Choroid plexus epithelial cell (primary cell): ENCODE measurements at regions not wholly inside any gene's neighbourhood (a gene's known extent, or its start where the extent isn't known, plus 50 kb on each side); places are given as distances from the start of the nearest gene placed in this dataset.
"Not testable (repeated sequence)": the region's sequence is repeated elsewhere in the genome, so short reads cannot be mapped to it uniquely, and the experiment has no call there.

ENCODE experiments used
- DNase-seq: peaks from one replicate; pipeline ENCODE4 v3.0.0-alpha.2; 2010; ENCODE audit warnings: low read depth
- H3K4me3 ChIP-seq: 2 replicates; pipeline ENCODE4 v1.5.1; 2011; ENCODE audit warnings: low read depth, mild to moderate bottlenecking, control low read depth, low read length, moderate library complexity
- TF ChIP-seq, protein P1 (sequence below): conservative IDR thresholded peaks from 2 replicates; pipeline ENCODE4 v1.5.1; 2011; ENCODE audit warnings: low read depth, mild to moderate bottlenecking, control low read depth, inconsistent platforms, low read length, moderate library complexity

DNA sequence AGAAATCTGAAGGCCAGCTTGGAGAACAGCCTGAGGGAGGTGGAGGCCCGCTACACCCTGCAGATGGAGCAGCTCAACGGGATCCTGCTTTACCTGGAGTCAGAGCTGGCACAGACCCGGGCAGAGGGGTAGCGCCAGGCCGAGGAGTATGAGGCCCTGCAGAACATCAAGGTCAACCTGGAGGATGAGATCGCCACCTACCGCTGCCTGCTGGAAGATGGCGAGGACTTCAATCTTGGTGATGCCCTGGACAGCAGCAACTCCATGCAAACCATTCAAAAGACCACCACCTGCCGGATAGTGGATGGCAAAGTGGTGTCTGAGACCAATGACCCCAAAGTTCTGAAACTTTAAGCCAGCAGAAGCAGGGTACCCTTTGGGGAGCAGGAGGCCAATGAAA is 318.4 kb downstream of the ZFHX3 start:
- H3K4me3 ChIP-seq, DNase-seq: not testable (repeated sequence)

DNA sequence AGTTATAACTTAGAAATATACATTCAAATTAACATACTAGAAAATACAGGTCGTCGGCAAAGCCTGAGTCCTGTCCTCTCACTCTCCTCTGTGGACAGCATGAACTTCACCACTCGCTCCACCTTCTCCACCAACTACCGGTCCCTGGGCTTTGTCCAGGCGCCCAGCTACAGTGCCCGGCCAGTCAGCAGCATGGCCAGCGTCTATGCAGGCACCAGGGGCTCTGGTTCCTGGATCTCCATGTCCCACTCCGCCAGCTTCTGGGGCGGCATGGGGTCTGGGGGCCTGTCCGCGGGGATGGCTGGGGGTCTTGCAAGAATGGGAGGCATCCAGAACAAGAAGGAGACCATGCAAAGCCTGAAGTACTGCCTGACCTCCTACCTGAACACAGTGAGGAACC is 319.4 kb downstream of the ZFHX3 start:
- DNase-seq = no peak
- TF ChIP-seq, protein P1, sequence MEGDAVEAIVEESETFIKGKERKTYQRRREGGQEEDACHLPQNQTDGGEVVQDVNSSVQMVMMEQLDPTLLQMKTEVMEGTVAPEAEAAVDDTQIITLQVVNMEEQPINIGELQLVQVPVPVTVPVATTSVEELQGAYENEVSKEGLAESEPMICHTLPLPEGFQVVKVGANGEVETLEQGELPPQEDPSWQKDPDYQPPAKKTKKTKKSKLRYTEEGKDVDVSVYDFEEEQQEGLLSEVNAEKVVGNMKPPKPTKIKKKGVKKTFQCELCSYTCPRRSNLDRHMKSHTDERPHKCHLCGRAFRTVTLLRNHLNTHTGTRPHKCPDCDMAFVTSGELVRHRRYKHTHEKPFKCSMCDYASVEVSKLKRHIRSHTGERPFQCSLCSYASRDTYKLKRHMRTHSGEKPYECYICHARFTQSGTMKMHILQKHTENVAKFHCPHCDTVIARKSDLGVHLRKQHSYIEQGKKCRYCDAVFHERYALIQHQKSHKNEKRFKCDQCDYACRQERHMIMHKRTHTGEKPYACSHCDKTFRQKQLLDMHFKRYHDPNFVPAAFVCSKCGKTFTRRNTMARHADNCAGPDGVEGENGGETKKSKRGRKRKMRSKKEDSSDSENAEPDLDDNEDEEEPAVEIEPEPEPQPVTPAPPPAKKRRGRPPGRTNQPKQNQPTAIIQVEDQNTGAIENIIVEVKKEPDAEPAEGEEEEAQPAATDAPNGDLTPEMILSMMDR = no peak
- H3K4me3 ChIP-seq = no peak overlapping the region

DNA sequence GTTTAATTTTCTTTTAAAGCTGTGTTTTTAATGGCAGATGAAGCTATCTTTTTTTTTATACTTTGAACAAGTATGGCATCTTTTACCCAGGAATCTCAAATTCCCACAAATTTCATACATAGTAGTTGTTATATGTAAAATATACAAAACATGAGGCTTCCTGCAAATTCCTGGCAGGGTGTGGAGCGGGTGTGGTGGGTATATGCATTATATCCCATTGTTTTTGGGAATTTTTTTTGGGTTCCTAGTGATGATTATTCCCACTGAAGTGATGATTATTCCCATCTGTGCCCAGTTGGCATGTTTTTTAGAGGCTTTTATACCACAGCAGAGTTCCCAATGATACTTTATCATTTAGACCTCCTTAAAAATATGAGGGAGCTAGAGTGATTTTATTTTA is 320.4 kb downstream of the ZFHX3 start:
- DNase-seq = no peak
- H3K4me3 ChIP-seq = no peak overlapping the region
- TF ChIP-seq, protein P1 = no peak

DNA sequence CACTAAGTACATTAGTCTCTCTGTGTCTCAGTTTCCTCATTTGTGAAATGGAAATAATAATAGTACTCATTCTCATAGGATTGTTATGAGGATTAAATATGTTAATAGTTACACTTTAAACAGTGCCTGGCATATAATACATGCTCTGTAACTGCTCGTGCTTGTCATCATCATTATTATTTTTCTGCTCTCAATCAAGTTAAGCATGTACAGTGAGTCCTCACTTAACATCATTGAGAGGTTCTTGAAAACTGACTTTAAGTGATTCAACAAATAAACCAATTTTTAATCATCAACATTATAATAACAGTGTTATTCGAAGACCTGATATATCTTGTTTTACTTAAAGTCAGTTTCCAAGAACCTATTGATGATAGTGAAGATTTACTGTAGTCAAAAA is 322.3 kb downstream of the ZFHX3 start:
- DNase-seq = no peak
- TF ChIP-seq, protein P1 = no peak
- H3K4me3 ChIP-seq = no peak overlapping the region

DNA sequence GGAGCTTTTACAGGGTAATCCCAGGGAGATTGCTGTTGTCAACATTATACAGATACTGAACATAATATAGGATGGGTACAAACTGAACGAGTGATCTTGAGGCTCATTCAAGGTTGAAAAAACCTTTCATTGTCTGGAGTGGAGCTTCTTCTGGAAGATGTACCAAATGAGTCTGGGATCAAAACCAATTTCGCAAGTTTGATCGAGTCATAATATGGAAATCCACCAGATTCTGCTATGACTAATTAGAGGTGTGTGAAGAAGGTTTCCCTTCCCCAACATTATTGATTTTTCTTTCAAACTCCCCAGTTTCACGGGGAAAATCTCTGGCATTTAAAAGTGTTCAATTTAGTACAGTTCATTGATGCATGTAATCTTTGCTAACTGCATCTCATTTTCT is 324.1 kb downstream of the ZFHX3 start:
- peak; percentile 22 for DNase-seq
- H3K4me3 ChIP-seq = no peak overlapping the region

DNA sequence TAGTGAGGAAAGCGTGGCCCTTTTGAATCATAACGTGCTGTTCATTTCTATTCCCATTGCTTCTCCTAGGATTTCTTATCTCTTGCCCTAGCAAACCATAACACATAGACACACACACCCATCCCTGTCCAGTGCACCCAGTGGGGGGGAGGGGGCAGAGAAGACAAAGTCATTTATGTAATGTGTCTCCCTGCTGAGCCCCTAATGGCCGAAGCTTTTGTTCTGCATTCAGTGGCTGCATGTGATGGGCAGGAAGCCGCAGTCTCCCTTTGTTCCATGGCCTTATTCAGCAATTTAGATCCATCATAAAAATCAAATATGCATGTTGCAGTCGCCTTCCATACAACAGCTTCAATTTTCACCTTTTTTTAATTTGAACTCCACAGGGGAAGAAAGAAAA is 325.4 kb downstream of the ZFHX3 start:
- DNase-seq = no peak
- TF ChIP-seq, protein P1 = no peak
- H3K4me3 ChIP-seq = no peak overlapping the region

More for the DNA sequence above, 324.1 kb downstream of the ZFHX3 start:
- TF ChIP-seq, protein P1 = no peak

GRCh38 chr16:72721981-72722380 is 325.9 kb downstream of the ZFHX3 start:
- TF ChIP-seq, protein P1 = no peak
- no peak for DNase-seq
- no peak overlapping the region for H3K4me3 ChIP-seq

GRCh38 chr16:72715267-72715666 is 332.7 kb downstream of the ZFHX3 start:
- peak; percentile 53 for DNase-seq
- no peak overlapping the region for H3K4me3 ChIP-seq
- TF ChIP-seq, protein P1 = no peak
